Suprapubic skin (tissue), 4 donors: ENCODE measurements at regions not wholly inside any gene's neighbourhood (a gene's known extent, or its start where the extent isn't known, plus 50 kb on each side); places are given as distances from the start of the nearest gene placed in this dataset.

Experiments
- EP300 ChIP-seq: sonication (generic); formaldehyde crosslinking; IDR thresholded peaks from one replicate; pipeline ENCODE4 v1.6.1; 2017; ENCODE audit warnings: antibody characterized with exemption
- POLR2A ChIP-seq, 2 donors: fragments of 450-650 bp; IDR thresholded peaks; one replicate each; pipeline ENCODE4 v1.6.1; 2017; ENCODE audit warnings: antibody characterized with exemption in 2 of 2, mild to moderate bottlenecking in 2 of 2, moderate library complexity in 2 of 2
- POLR2AphosphoS5 ChIP-seq, 3 donors: sonication (generic); formaldehyde crosslinking; IDR thresholded peaks; one replicate each; pipeline ENCODE4 v1.6.1; 2017; ENCODE audit warnings: antibody characterized with exemption in 3 of 3
- TF ChIP-seq, protein P1 (sequence below), 2 donors: fragments of 200-600 bp in 1 of 2; fragments of 450-650 bp in 1 of 2; sonication (generic) in 1 of 2; IDR thresholded peaks; one replicate each; pipeline ENCODE4 v1.5.1; 2016 to 2019; ENCODE audit warnings: antibody characterized with exemption in 2 of 2, mild to moderate bottlenecking in 1 of 2, moderate library complexity in 1 of 2

DNA sequence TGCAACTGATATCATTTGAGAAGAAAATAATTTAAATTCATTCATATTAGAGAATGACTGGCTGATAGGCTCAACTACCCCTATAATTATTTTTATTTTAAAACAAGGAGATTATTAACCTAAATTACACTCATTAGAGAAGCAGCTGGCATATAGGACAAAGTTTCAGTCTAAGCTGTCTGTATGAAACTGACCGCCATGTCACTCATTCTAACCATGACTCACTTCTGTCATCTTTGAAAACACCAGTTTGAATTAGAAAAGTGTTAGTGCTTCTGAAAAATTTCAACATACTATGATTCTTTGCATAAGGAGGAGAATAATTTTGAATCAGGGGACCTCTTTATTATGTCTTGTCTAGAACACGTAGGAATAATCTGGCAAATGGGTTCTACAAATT is 1058.5 kb downstream of the ROBO2 start:
- TF ChIP-seq, protein P1, sequence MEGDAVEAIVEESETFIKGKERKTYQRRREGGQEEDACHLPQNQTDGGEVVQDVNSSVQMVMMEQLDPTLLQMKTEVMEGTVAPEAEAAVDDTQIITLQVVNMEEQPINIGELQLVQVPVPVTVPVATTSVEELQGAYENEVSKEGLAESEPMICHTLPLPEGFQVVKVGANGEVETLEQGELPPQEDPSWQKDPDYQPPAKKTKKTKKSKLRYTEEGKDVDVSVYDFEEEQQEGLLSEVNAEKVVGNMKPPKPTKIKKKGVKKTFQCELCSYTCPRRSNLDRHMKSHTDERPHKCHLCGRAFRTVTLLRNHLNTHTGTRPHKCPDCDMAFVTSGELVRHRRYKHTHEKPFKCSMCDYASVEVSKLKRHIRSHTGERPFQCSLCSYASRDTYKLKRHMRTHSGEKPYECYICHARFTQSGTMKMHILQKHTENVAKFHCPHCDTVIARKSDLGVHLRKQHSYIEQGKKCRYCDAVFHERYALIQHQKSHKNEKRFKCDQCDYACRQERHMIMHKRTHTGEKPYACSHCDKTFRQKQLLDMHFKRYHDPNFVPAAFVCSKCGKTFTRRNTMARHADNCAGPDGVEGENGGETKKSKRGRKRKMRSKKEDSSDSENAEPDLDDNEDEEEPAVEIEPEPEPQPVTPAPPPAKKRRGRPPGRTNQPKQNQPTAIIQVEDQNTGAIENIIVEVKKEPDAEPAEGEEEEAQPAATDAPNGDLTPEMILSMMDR (IDR thresholded peaks at IDR 0.05), result no peak
- TF ChIP-seq POLR2AphosphoS5 (IDR thresholded peaks at IDR 0.05) (no peak), POLR2A (IDR thresholded peaks at IDR 0.05) (no peak), EP300 (no peak)
